Activated CD4-positive, alpha-beta T cell treated with anti-CD3 and anti-CD28 coated beads, Interleukin-2, amount 50 U/mL, for 4 hours (primary cell): ENCODE measurements at regions not wholly inside any gene's neighbourhood (a gene's known extent, or its start where the extent isn't known, plus 50 kb on each side); places are given as distances from the start of the nearest gene placed in this dataset.
"Not testable (repeated sequence)": the region's sequence is repeated elsewhere in the genome, so short reads cannot be mapped to it uniquely, and the experiment has no call there.

Source experiments
- DNase-seq, 2 experiments: peaks; one replicate each; pipeline ENCODE4 v3.0.0-alpha.2; 2020

DNA sequence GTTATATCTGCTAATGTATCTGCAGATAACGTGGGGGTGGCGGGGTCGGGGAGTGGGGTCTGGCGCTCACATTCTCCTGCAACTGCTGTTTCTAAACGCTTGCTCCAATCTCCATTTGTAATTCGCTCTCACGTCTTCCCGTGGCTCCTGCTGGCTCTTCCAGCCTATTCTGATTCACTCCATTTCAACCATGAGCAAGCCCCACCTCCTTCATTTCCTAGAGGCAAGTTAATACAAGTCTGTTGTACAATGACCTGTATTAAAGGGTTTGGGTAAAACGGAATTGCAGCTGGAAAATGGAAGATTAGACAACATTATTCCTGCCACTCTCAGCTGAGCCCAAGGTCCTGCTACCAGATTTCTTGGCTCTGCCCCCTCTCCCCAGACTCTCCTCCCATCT is 132.3 kb downstream of the CSNK2A3 start:
- no peak for DNase-seq

GRCh38 chr11:11218629-11218986 is 134.4 kb downstream of the CSNK2A3 start:
- DNase-seq = no peak

DNA sequence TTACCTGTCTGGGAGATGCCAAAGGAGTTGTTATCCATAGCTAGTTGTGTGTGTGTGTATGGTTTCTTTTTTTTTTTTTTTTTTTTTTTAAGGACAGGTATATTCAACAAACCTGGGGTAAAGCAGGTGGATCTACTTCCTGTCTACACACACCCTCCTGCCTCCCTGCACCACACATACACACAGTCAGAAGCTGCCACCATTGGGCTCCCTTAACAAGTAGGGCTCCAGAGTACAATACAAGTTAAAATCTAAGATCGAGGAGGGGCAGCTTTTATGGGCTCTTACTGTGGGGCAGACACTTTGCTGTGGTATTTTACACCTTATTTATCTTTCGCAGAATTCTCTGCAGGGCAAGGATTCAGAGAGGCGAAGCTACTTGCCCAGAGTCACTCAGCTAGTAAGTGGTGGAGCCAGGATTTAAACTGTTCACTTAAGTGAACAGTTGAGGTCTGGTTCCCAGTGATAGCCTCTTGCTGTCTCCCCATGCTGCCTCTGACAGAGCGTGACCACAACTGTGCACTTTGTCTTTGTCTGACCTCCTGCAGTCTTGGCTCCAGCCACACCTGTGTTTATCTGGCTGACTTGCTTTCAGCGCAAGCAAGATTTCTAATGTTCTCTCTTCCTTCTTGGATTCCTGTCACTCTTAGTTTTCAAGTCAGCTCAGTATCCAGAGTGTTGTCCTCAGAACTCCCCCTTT is 135.0 kb downstream of the CSNK2A3 start:
- no peak for DNase-seq

DNA sequence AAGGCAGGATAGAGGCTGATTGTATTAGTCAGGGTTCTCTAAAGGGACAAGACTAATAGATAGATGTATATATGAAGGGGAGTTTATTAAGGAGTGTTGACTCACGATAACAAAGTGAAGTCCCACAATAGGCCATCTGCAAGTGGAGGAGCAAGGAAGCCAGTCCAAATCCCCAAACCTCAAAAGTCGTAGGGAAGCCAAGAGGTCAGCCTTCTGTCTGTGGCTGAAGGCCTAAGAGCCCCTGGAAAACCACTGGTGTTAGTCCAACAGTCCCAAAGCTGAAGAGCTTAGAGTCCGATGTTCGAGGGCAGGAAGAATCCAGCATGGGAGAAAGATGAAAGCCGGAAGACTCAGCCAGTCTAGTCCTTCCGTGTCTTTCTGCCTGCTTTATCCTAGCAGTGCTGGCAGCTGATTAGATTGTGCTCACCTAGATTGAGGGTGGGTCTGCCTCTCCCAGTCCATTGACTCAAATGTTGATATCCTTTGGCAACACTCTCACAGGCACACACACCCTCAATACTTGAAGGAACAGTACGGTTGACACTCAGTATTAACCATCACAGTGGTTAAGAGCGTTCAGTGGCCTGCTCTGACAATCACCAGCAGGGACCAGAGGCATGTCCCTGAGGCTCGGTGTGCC is 135.6 kb downstream of the CSNK2A3 start:
- no peak for DNase-seq

- no peak for DNase-seq
Observed at GRCh38 chr11:11215944-11216343, 137.1 kb downstream of the CSNK2A3 start.

DNA sequence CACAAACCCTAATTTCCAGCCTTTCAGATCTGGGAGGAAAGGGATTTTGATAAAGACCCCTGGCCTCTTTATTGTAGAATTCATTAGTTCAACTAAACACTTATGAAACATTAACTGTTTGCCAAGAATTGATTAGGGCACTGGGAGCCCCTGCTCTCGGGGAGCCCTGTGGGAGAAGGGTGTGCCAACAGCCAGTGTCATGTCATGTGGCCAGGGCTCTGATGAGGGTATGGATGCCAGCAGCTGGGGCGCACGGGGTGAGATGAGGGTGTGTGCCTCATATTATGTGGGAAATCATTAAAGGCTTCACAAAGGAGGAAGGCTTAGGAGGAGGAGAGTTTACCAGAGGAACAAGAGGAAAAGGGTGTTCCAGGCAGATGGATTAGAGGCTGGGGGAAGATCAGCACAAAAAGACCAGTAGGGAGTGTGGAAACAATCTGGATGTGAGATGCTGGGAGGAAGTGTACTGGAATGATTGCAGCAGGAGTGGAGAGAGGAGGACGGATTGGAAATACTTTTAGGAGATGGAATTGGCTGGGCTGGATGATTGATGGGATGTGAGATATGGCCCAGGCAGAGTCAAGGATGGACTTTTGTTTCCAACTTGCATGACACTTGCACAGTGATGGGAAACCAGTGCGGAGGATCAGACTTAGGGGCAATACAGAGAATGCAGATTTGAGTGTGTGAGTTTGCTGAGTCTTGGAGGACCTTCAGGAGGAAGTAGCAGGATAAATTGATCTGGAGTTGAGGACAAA is 137.8 kb downstream of the CSNK2A3 start:
- no peak for DNase-seq

GRCh38 chr11:11213117-11213516 is 139.9 kb downstream of the CSNK2A3 start:
- DNase-seq = no peak

GRCh38 chr11:11211888-11212287 is 141.2 kb downstream of the CSNK2A3 start:
- DNase-seq = no peak

- DNase-seq = no peak
Observed at GRCh38 chr11:11211186-11211585, 141.9 kb downstream of the CSNK2A3 start.

DNA sequence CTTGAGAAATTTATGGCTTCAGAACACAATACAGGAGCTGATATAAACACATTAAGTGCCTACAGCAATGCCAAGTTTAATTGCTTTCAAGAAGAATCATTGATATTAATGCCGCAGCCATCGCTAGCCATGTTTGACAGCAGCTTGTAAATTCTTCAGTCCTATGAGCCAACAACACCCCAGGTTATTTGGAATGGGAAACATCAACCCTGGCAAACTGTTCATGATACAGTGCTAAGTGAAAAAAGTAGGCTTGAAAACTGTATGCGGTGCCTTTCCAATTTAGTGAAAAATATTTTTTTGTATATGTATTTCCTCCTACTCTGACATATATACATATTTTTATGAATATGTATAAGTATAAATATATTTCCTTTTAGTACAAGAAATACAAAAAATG is 142.6 kb downstream of the CSNK2A3 start:
- no peak for DNase-seq

DNA sequence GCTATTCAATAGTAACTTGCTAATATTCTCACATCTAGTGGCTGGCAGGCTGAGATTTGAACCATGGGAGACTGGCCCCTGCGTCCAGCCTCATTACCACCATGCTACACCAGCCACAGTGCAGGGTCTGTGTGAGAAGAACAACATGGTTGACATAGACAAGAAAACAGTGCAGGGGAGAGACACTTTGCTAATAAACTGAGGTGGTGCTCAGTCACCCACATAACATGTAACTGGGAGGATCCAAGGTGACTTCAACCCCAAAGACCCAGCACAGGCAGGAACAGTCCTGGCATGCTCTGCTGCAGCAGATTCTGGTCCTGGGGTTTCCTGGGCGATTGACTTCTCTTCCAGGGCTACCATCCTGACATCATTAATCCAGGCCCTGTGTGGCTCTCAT is 143.1 kb downstream of the CSNK2A3 start:
- no peak for DNase-seq

GRCh38 chr11:11208994-11209393 is 144.1 kb downstream of the CSNK2A3 start:
- DNase-seq = no peak

GRCh38 chr11:11207428-11207827 is 145.6 kb downstream of the CSNK2A3 start:
- DNase-seq = no peak

- no peak for DNase-seq
Observed at GRCh38 chr11:11206484-11206883, 146.6 kb downstream of the CSNK2A3 start.

- DNase-seq = no peak
Observed at GRCh38 chr11:11202885-11203284, 150.2 kb downstream of the CSNK2A3 start.

- not testable (repeated sequence) for DNase-seq
Observed at GRCh38 chr11:11201302-11201701, 151.7 kb downstream of the CSNK2A3 start.

- DNase-seq = no peak
Observed at GRCh38 chr11:11192541-11192940, 160.5 kb downstream of the CSNK2A3 start.

- DNase-seq = no peak
Observed at GRCh38 chr11:11189506-11189905, 163.5 kb downstream of the CSNK2A3 start.

- no peak for DNase-seq
Observed at GRCh38 chr11:11186249-11186648, 166.8 kb downstream of the CSNK2A3 start.

- no peak for DNase-seq
Observed at GRCh38 chr11:11182261-11182660, 170.8 kb downstream of the CSNK2A3 start.

GRCh38 chr11:11178671-11179638 is 174.1 kb downstream of the CSNK2A3 start:
- no peak for DNase-seq

DNA sequence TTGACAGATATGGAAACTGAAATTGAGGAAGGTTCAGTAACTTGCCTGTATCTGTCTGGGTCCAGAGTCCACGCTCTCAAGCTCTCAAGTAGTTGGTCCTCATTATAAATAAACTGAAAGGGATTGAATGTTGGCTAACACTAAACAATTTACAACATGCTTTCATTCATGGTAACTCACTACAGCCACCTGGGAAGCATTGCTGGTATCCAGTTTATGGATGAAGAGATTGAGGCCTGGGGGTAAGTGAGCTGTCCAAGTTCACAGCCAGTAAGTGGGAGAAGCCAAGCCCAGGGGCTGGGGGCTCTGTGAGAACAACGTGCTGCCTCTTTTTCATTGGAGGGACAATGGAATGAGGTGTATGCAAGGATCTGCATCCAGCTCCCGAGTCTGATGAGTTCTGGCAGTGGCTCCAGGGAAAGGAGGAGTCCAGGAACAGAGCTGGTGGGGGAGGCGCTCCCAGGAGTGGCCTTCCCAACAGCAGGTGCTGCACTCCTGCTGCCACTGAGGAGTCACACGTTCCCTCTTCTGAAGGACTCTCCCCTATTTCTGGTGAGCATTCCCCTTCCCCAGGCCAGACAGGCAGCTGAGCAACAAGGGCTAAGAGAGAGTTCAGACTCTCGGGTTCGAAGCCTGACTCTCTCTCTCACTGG is 175.8 kb downstream of the CSNK2A3 start:
- no peak for DNase-seq
